GM12872 (cell line): ENCODE measurements at regions not wholly inside any gene's neighbourhood (a gene's known extent, or its start where the extent isn't known, plus 50 kb on each side); places are given as distances from the start of the nearest gene placed in this dataset.

ENCODE experiments used
- TF ChIP-seq, protein P1 (sequence below): IDR thresholded peaks from 3 replicates; pipeline ENCODE4 v1.5.1; 2011; ENCODE audit warnings: low read depth, mild to moderate bottlenecking, low read length, moderate library complexity; ENCODE audit not compliant: insufficient read depth

DNA sequence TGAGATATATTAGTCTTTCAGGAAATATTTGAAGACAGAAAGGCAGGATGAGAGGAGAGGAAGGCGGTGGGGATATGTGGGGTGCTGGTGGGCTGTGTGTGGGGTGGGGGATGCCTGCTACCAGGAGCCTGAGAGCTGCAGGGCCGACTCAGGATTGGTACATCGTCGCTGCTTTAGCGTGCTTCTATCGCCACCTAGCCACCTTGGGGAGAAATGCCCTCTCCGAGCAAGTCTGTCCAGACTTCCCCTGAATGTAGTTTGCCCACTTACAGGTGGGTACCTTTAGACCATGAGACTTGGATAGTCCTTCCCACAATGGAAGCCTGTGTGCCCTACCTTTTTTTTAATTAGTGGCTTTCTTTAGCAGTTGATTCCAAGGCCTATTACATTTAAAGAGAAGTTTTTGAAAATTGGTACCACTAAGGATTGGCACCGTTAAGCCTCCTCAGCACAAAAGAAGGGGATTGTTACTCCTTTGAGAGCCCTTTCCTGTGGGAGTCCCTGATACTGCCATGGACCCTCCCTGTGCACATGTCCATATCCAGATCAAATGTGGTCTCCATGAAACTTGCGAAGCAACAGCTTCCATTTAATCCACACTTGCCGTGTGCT lies 114.1 kb upstream of the NDUFV2 start:
- TF ChIP-seq, protein P1, sequence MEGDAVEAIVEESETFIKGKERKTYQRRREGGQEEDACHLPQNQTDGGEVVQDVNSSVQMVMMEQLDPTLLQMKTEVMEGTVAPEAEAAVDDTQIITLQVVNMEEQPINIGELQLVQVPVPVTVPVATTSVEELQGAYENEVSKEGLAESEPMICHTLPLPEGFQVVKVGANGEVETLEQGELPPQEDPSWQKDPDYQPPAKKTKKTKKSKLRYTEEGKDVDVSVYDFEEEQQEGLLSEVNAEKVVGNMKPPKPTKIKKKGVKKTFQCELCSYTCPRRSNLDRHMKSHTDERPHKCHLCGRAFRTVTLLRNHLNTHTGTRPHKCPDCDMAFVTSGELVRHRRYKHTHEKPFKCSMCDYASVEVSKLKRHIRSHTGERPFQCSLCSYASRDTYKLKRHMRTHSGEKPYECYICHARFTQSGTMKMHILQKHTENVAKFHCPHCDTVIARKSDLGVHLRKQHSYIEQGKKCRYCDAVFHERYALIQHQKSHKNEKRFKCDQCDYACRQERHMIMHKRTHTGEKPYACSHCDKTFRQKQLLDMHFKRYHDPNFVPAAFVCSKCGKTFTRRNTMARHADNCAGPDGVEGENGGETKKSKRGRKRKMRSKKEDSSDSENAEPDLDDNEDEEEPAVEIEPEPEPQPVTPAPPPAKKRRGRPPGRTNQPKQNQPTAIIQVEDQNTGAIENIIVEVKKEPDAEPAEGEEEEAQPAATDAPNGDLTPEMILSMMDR = peak; percentile 95

GRCh38 chr18:8989017-8989416 lies 113.5 kb upstream of the NDUFV2 start:
- TF ChIP-seq, protein P1 = no peak

DNA sequence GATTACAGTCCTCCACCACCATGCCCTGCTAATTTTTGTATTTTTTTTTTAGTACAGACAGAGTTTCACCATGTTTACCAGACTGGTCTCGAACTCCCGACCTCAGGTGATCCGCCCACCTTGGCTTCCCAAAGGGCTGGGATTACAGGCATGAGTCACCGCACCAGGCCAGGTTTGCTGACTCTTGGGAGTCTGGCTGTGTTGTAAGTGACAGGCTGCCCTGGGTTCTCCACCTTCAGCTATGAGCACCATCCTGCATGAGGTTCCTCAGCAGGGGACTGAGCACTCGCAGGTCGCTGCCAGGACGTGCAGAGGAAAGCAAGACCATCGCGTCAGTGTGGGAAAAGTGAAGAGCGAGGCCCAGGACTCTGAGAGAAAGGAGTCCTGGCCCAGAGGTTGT lies 112.6 kb upstream of the NDUFV2 start:
- TF ChIP-seq, protein P1 = no peak

- TF ChIP-seq, protein P1 = no peak
These were observed 112.0 kb upstream of the NDUFV2 start for GRCh38 chr18:8990276-8991031.

DNA sequence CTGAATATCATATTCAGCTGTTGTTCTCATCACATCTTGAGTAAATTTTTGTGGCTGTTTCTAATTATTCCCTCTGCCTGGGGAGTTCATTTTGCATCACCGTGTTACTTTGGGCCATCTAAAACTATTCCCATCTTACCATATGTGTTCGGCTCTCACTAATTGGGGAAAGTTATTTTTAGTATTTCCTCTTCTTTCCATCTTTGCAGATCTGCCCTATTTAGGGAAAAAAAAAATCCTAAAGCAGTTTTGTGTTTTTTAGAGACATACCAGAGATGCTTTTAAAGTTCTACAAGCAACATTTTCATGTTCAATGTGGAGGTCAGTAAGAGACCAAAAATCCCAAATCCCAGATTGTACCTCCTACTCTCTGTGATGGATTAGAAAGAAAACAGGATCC lies 111.3 kb upstream of the NDUFV2 start:
- TF ChIP-seq, protein P1 = no peak

DNA sequence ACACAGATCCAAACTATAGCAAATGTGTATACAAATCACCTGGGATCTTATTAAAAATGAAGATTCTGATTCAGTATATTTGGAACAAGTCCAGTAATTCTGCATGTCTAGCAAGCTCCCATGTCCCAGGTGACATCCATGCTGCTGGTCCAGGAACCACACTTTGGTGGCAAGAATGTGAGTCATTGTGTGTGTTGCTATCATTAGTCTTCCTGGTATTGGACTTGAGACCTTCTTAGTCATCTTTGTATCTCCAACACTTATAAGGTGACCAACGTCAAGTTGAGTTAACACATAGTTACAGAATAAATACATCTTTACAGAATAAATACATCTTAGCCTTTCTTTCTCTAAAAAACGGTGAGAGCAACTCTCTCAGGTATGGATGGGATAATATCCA lies 107.9 kb upstream of the NDUFV2 start:
- TF ChIP-seq, protein P1 = no peak

- TF ChIP-seq, protein P1 = no peak
These were observed 107.4 kb upstream of the NDUFV2 start for GRCh38 chr18:8995096-8995495.
